ENCODE measurements at regions not wholly inside any gene's neighbourhood (a gene's known extent, or its start where the extent isn't known, plus 50 kb on each side); places are given as distances from the start of the nearest gene placed in this dataset.
"Not testable (repeated sequence)": the region's sequence is repeated elsewhere in the genome, so short reads cannot be mapped to it uniquely, and the experiment has no call there.

- intact Hi-C loops (cut with micrococcal nuclease) (no loop called here), dilution Hi-C loops (cut with MboI; ENCODE audit: extremely low pct_ligation_motif_present, low sequenced_read_pairs) (no loop called here)
- no peaks in the 10 kb centered on the region for H3K9me3 ChIP-seq (replicated peaks; ENCODE audit: control insufficient read depth, insufficient read depth, low read length)
- ChIA-PET CTCF (no interaction called here), POLR2A (no interaction called here)
- no peak overlapping the region for H2AFZ ChIP-seq (ENCODE audit: low read depth, low read length)
- no peak overlapping the region for H3K4me2 ChIP-seq (ENCODE audit: insufficient read depth, low read length)
- BruUV-seq (replicated peaks) = no TSS peak
- TF ChIP-seq CTCF (IDR thresholded peaks at IDR 0.05; ENCODE audit: extremely low read depth in 1 of 2, insufficient read depth in 1 of 2, low read depth in 1 of 2, low read length in 2 of 2) (no peak), FOS (IDR thresholded peaks at IDR 0.05; ENCODE audit: borderline replicate concordance, insufficient read depth, low read length) (no peak), POLR2A (IDR thresholded peaks at IDR 0.05; ENCODE audit: low read depth, low read length) (no peak), POLR2AphosphoS5 (IDR thresholded peaks at IDR 0.05; ENCODE audit: insufficient read depth, low read depth, low read length) (no peak), MYC (IDR thresholded peaks at IDR 0.05; ENCODE audit: low read depth, low read length) (no peak), GATA2 (IDR thresholded peaks at IDR 0.05; ENCODE audit: insufficient read depth, insufficient read length, low read depth, low read length) (no peak), JUN (IDR thresholded peaks at IDR 0.05; ENCODE audit: borderline replicate concordance, insufficient read depth, insufficient read length, low read depth) (no peak), EZH2 (IDR thresholded peaks at IDR 0.05; ENCODE audit: borderline replicate concordance, low read depth, low read length, severe bottlenecking) (no peak), MAX (IDR thresholded peaks at IDR 0.05; ENCODE audit: insufficient read depth, insufficient read length) (no peak)
- no peaks in the 10 kb centered on the region for H3K27me3 ChIP-seq (ENCODE audit: control insufficient read depth in 2 of 2, insufficient read depth in 2 of 2, low read length in 2 of 2)
- no peaks in the 10 kb centered on the region for H3K79me2 ChIP-seq (ENCODE audit: control insufficient read depth, insufficient read depth, low read length)
- no peaks in the 10 kb centered on the region for H3K9me1 ChIP-seq (replicated peaks; ENCODE audit: control insufficient read depth, extremely low read depth, insufficient read depth, low read length)
- no peak overlapping the region for H3K4me3 ChIP-seq (replicated peaks in 1 of 3; ENCODE audit: insufficient read depth in 1 of 3, low read depth in 1 of 3, low read length in 3 of 3)
- H3K4me1 ChIP-seq (ENCODE audit: control insufficient read depth, extremely low read depth, insufficient read depth, low read length) = no peaks in the 10 kb centered on the region
- no peaks in the 10 kb centered on the region for H4K20me1 ChIP-seq (replicated peaks; ENCODE audit: control insufficient read depth, extremely low read depth, insufficient read depth, low read length)
- no peaks in the 10 kb centered on the region for H3K36me3 ChIP-seq (ENCODE audit: control insufficient read depth in 2 of 2, extremely low read depth in 1 of 2, insufficient read depth in 2 of 2, low read length in 2 of 2)
- no peak for DNase-seq (ENCODE audit: low read depth, low spot score)
- no peak for FAIRE-seq
- no peak overlapping the region for H3K27ac ChIP-seq (ENCODE audit: insufficient read depth, low read depth, low read length)
- H3K9ac ChIP-seq (replicated peaks; ENCODE audit: extremely low read depth, insufficient read depth, low read length) = no peak overlapping the region
Measured at GRCh38 chr7:82655965-82656364, 212.4 kb upstream of the CACNA2D1 start.

GRCh38 chr7:82650095-82650494 lies 206.5 kb upstream of the CACNA2D1 start:
- FAIRE-seq; H3K36me3 ChIP-seq (ENCODE audit: control insufficient read depth in 2 of 2, extremely low read depth in 1 of 2, insufficient read depth in 2 of 2, low read length in 2 of 2); H3K9me3 ChIP-seq (replicated peaks; ENCODE audit: control insufficient read depth, insufficient read depth, low read length); H2AFZ ChIP-seq (ENCODE audit: low read depth, low read length); H3K27ac ChIP-seq (ENCODE audit: insufficient read depth, low read depth, low read length); DNase-seq (ENCODE audit: low read depth, low spot score); H3K27me3 ChIP-seq (ENCODE audit: control insufficient read depth in 2 of 2, insufficient read depth in 2 of 2, low read length in 2 of 2); H4K20me1 ChIP-seq (replicated peaks; ENCODE audit: control insufficient read depth, extremely low read depth, insufficient read depth, low read length); POLR2A ChIA-PET; dilution Hi-C loops (cut with MboI; ENCODE audit: extremely low pct_ligation_motif_present, low sequenced_read_pairs); H3K4me3 ChIP-seq (replicated peaks in 1 of 3; ENCODE audit: insufficient read depth in 1 of 3, low read depth in 1 of 3, low read length in 3 of 3); CTCF ChIA-PET; H3K9ac ChIP-seq (replicated peaks; ENCODE audit: extremely low read depth, insufficient read depth, low read length); H3K9me1 ChIP-seq (replicated peaks; ENCODE audit: control insufficient read depth, extremely low read depth, insufficient read depth, low read length); BruUV-seq (replicated peaks); H3K79me2 ChIP-seq (ENCODE audit: control insufficient read depth, insufficient read depth, low read length); H3K4me1 ChIP-seq (ENCODE audit: control insufficient read depth, extremely low read depth, insufficient read depth, low read length); H3K4me2 ChIP-seq (ENCODE audit: insufficient read depth, low read length); intact Hi-C loops (cut with micrococcal nuclease): not testable (repeated sequence)
